ENCODE measurements at regions not wholly inside any gene's neighbourhood (a gene's known extent, or its start where the extent isn't known, plus 50 kb on each side); places are given as distances from the start of the nearest gene placed in this dataset.
"Not testable (repeated sequence)": the region's sequence is repeated elsewhere in the genome, so short reads cannot be mapped to it uniquely, and the experiment has no call there.

- H3K27ac Mint-ChIP-seq; H3K4me1 ChIP-seq (ENCODE audit: insufficient read depth, low read length); CTCF ChIA-PET (ENCODE audit: partially characterized antibody); POLR2A ChIA-PET (ENCODE audit: partially characterized antibody); H3K9me3 ChIP-seq (ENCODE audit: control insufficient read depth in 1 of 2, low read length in 2 of 2); H3K27me3 ChIP-seq (ENCODE audit: insufficient read depth, low read length); H3K36me3 Mint-ChIP-seq; H3K36me3 ChIP-seq (ENCODE audit: insufficient read depth, low read length); H3K9me3 Mint-ChIP-seq; H3K27me3 Mint-ChIP-seq; DNase-seq; intact Hi-C loops (cut with micrococcal nuclease); H3K4me3 Mint-ChIP-seq; H3K4me3 ChIP-seq (ENCODE audit: low read length in 2 of 2); H3K27ac ChIP-seq (ENCODE audit: low read depth, low read length); H3K4me1 Mint-ChIP-seq: not testable (repeated sequence)
Observed at GRCh38 chr9:30107134-30107533, 2277.3 kb upstream of the ACO1 start.

- Mint-ChIP-seq H3K27me3 (no peaks in the 10 kb centered on the region), H3K4me1 (no peaks in the 10 kb centered on the region), H3K9me3 (peaks cover 0 to 6% (median 1%) of the 10 kb centered on the region in 8 donors), H3K36me3 (no peaks in the 10 kb centered on the region), H3K27ac (no peak overlapping the region), H3K4me3 (no peak overlapping the region)
- Histone ChIP-seq H3K4me3 (ENCODE audit: low read length in 2 of 2) (no peak overlapping the region), H3K27me3 (ENCODE audit: insufficient read depth, low read length) (no peaks in the 10 kb centered on the region), H3K9me3 (ENCODE audit: control insufficient read depth in 1 of 2, low read length in 2 of 2) (no peaks in the 10 kb centered on the region), H3K4me1 (ENCODE audit: insufficient read depth, low read length) (no peaks in the 10 kb centered on the region), H3K36me3 (ENCODE audit: insufficient read depth, low read length) (no peaks in the 10 kb centered on the region), H3K27ac (ENCODE audit: low read depth, low read length) (no peak overlapping the region)
- intact Hi-C loops (cut with micrococcal nuclease) = no loop called here
- CTCF ChIA-PET (ENCODE audit: partially characterized antibody) = no interaction called here
- no peak for DNase-seq
- POLR2A ChIA-PET (ENCODE audit: partially characterized antibody) = no interaction called here
Observed at GRCh38 chr9:30116673-30117217, 2267.7 kb upstream of the ACO1 start.

GRCh38 chr9:30120666-30121065 is 2263.8 kb upstream of the ACO1 start:
- Mint-ChIP-seq H3K9me3 (peaks cover 0 to 7% (median 0%) of the 10 kb centered on the region in 8 donors), H3K4me3 (no peak overlapping the region), H3K27me3 (no peaks in the 10 kb centered on the region), H3K27ac (no peak overlapping the region), H3K36me3 (no peaks in the 10 kb centered on the region), H3K4me1 (no peaks in the 10 kb centered on the region)
- Histone ChIP-seq H3K4me1 (ENCODE audit: insufficient read depth, low read length) (no peaks in the 10 kb centered on the region), H3K36me3 (ENCODE audit: insufficient read depth, low read length) (no peaks in the 10 kb centered on the region), H3K9me3 (ENCODE audit: control insufficient read depth in 1 of 2, low read length in 2 of 2) (no peaks in the 10 kb centered on the region), H3K4me3 (ENCODE audit: low read length in 2 of 2) (no peak overlapping the region), H3K27ac (ENCODE audit: low read depth, low read length) (no peak overlapping the region), H3K27me3 (ENCODE audit: insufficient read depth, low read length) (no peaks in the 10 kb centered on the region)
- ChIA-PET CTCF (ENCODE audit: partially characterized antibody) (no interaction called here), POLR2A (ENCODE audit: partially characterized antibody) (no interaction called here)
- DNase-seq = no peak
- intact Hi-C loops (cut with micrococcal nuclease) = no loop called here

- Histone ChIP-seq H3K9me3 (ENCODE audit: control insufficient read depth in 1 of 2, low read length in 2 of 2) (no peaks in the 10 kb centered on the region), H3K36me3 (ENCODE audit: insufficient read depth, low read length) (no peaks in the 10 kb centered on the region), H3K27me3 (ENCODE audit: insufficient read depth, low read length) (no peaks in the 10 kb centered on the region), H3K4me1 (ENCODE audit: insufficient read depth, low read length) (no peaks in the 10 kb centered on the region), H3K27ac (ENCODE audit: low read depth, low read length) (no peak overlapping the region), H3K4me3 (ENCODE audit: low read length in 2 of 2) (no peak overlapping the region)
- no peaks in the 10 kb centered on the region for H3K36me3 Mint-ChIP-seq
- POLR2A ChIA-PET (ENCODE audit: partially characterized antibody) = no interaction called here
- no peaks in the 10 kb centered on the region for H3K27me3 Mint-ChIP-seq
- H3K4me1 Mint-ChIP-seq = no peaks in the 10 kb centered on the region
- intact Hi-C loops (cut with micrococcal nuclease) = no loop called here
- H3K4me3 Mint-ChIP-seq = no peak overlapping the region
- no peak overlapping the region for H3K27ac Mint-ChIP-seq
- DNase-seq = no peak
- H3K9me3 Mint-ChIP-seq = peaks cover 0 to 5% (median 0%) of the 10 kb centered on the region in 8 donors
- CTCF ChIA-PET (ENCODE audit: partially characterized antibody) = no interaction called here
Observed at GRCh38 chr9:30121611-30122010, 2262.8 kb upstream of the ACO1 start.

- Mint-ChIP-seq H3K4me3 (no peak overlapping the region), H3K27me3 (no peaks in the 10 kb centered on the region), H3K9me3 (peaks cover 0 to 3% (median 0%) of the 10 kb centered on the region in 8 donors), H3K4me1 (no peaks in the 10 kb centered on the region), H3K36me3 (no peaks in the 10 kb centered on the region), H3K27ac (no peak overlapping the region)
- H3K9me3 ChIP-seq (ENCODE audit: control insufficient read depth in 1 of 2, low read length in 2 of 2) = no peaks in the 10 kb centered on the region
- H3K36me3 ChIP-seq (ENCODE audit: insufficient read depth, low read length) = no peaks in the 10 kb centered on the region
- intact Hi-C loops (cut with micrococcal nuclease) = no loop called here
- H3K27me3 ChIP-seq (ENCODE audit: insufficient read depth, low read length) = no peaks in the 10 kb centered on the region
- H3K27ac ChIP-seq (ENCODE audit: low read depth, low read length) = no peak overlapping the region
- ChIA-PET CTCF (ENCODE audit: partially characterized antibody) (no interaction called here), POLR2A (ENCODE audit: partially characterized antibody) (no interaction called here)
- H3K4me3 ChIP-seq (ENCODE audit: low read length in 2 of 2) = no peak overlapping the region
- no peak for DNase-seq
- no peaks in the 10 kb centered on the region for H3K4me1 ChIP-seq (ENCODE audit: insufficient read depth, low read length)
Observed at GRCh38 chr9:30125881-30126280, 2258.6 kb upstream of the ACO1 start.

GRCh38 chr9:30127371-30127770 is 2257.1 kb upstream of the ACO1 start:
- CTCF ChIA-PET (ENCODE audit: partially characterized antibody) = no interaction called here
- no peaks in the 10 kb centered on the region for H3K4me1 ChIP-seq (ENCODE audit: insufficient read depth, low read length)

GRCh38 chr9:30140407-30140806 is 2244.0 kb upstream of the ACO1 start:
- no peak overlapping the region for H3K4me3 Mint-ChIP-seq
- intact Hi-C loops (cut with micrococcal nuclease) = no loop called here
- ChIA-PET CTCF (ENCODE audit: partially characterized antibody) (no interaction called here), POLR2A (ENCODE audit: partially characterized antibody) (no interaction called here)
- H3K9me3 Mint-ChIP-seq = peaks cover 0 to 9% (median 1%) of the 10 kb centered on the region in 8 donors
- H3K9me3 ChIP-seq (ENCODE audit: control insufficient read depth in 1 of 2, low read length in 2 of 2) = no peaks in the 10 kb centered on the region
- H3K27me3 ChIP-seq (ENCODE audit: insufficient read depth, low read length) = no peaks in the 10 kb centered on the region
- no peak for DNase-seq
- no peak overlapping the region for H3K27ac Mint-ChIP-seq
- H3K4me3 ChIP-seq (ENCODE audit: low read length in 2 of 2) = no peak overlapping the region
- no peak overlapping the region for H3K27ac ChIP-seq (ENCODE audit: low read depth, low read length)
- H3K4me1 ChIP-seq (ENCODE audit: insufficient read depth, low read length) = no peaks in the 10 kb centered on the region
- no peaks in the 10 kb centered on the region for H3K36me3 ChIP-seq (ENCODE audit: insufficient read depth, low read length)
- H3K4me1 Mint-ChIP-seq = no peaks in the 10 kb centered on the region
- no peaks in the 10 kb centered on the region for H3K27me3 Mint-ChIP-seq
- H3K36me3 Mint-ChIP-seq = no peaks in the 10 kb centered on the region

More at GRCh38 chr9:30127371-30127770, 2257.1 kb upstream of the ACO1 start:
- Histone ChIP-seq H3K9me3 (ENCODE audit: control insufficient read depth in 1 of 2, low read length in 2 of 2) (no peaks in the 10 kb centered on the region), H3K27ac (ENCODE audit: low read depth, low read length) (no peak overlapping the region), H3K27me3 (ENCODE audit: insufficient read depth, low read length) (no peaks in the 10 kb centered on the region), H3K36me3 (ENCODE audit: insufficient read depth, low read length) (no peaks in the 10 kb centered on the region), H3K4me3 (ENCODE audit: low read length in 2 of 2) (no peak overlapping the region)
- H3K4me1 Mint-ChIP-seq = no peaks in the 10 kb centered on the region
- DNase-seq = no peak
- H3K9me3 Mint-ChIP-seq = peaks cover 0 to 2% (median 0%) of the 10 kb centered on the region in 8 donors
- intact Hi-C loops (cut with micrococcal nuclease) = no loop called here
- POLR2A ChIA-PET (ENCODE audit: partially characterized antibody) = no interaction called here
- no peaks in the 10 kb centered on the region for H3K36me3 Mint-ChIP-seq
- no peak overlapping the region for H3K27ac Mint-ChIP-seq
- no peak overlapping the region for H3K4me3 Mint-ChIP-seq
- no peaks in the 10 kb centered on the region for H3K27me3 Mint-ChIP-seq

GRCh38 chr9:30160570-30160969 is 2223.9 kb upstream of the ACO1 start:
- H3K27me3 ChIP-seq (ENCODE audit: insufficient read depth, low read length) = no peaks in the 10 kb centered on the region
- no peak overlapping the region for H3K4me3 ChIP-seq (ENCODE audit: low read length in 2 of 2)
- H3K27me3 Mint-ChIP-seq = no peaks in the 10 kb centered on the region

More at GRCh38 chr9:30160570-30160969, 2223.9 kb upstream of the ACO1 start:
- no peaks in the 10 kb centered on the region for H3K4me1 ChIP-seq (ENCODE audit: insufficient read depth, low read length)
- DNase-seq = no peak
- intact Hi-C loops (cut with micrococcal nuclease) = no loop called here
- no peak overlapping the region for H3K27ac ChIP-seq (ENCODE audit: low read depth, low read length)
- Mint-ChIP-seq H3K27ac (no peak overlapping the region), H3K4me3 (no peak overlapping the region), H3K9me3 (no peaks in the 10 kb centered on the region), H3K4me1 (no peaks in the 10 kb centered on the region), H3K36me3 (no peaks in the 10 kb centered on the region)
- ChIA-PET POLR2A (ENCODE audit: partially characterized antibody) (no interaction called here), CTCF (ENCODE audit: partially characterized antibody) (no interaction called here)
- H3K36me3 ChIP-seq (ENCODE audit: insufficient read depth, low read length) = no peaks in the 10 kb centered on the region
- no peaks in the 10 kb centered on the region for H3K9me3 ChIP-seq (ENCODE audit: control insufficient read depth in 1 of 2, low read length in 2 of 2)

All from CD4-positive, alpha-beta memory T cell (primary cell).